Inflammatory macrophage treated with lipopolysaccharide for 4 hours (primary cell): ENCODE measurements at regions not wholly inside any gene's neighbourhood (a gene's known extent, or its start where the extent isn't known, plus 50 kb on each side); places are given as distances from the start of the nearest gene placed in this dataset.
"Not testable (repeated sequence)": the region's sequence is repeated elsewhere in the genome, so short reads cannot be mapped to it uniquely, and the experiment has no call there.

Experiments
- DNase-seq: peaks from one replicate; pipeline ENCODE4 v3.0.0-alpha.2; 2020

- peak; percentile 72 for DNase-seq
Observed at GRCh38 chr1:157249326-157249725, 111.1 kb upstream of the ETV3 start.

- DNase-seq: not testable (repeated sequence)
Observed at GRCh38 chr1:157247764-157248049, 109.5 kb upstream of the ETV3 start.

GRCh38 chr1:157247005-157247763, 109.0 kb upstream of the ETV3 start:
- DNase-seq: no peak

- DNase-seq: no peak
Observed at GRCh38 chr1:157245823-157246222, 107.6 kb upstream of the ETV3 start.

- no peak for DNase-seq
Observed at GRCh38 chr1:157241185-157241538, 103.0 kb upstream of the ETV3 start.

GRCh38 chr1:157240495-157241184, 102.4 kb upstream of the ETV3 start:
- DNase-seq: no peak

GRCh38 chr1:157239936-157240335, 101.7 kb upstream of the ETV3 start:
- DNase-seq: peak; percentile 27

GRCh38 chr1:157238585-157238984, 100.4 kb upstream of the ETV3 start:
- no peak for DNase-seq

GRCh38 chr1:157237981-157238380, 99.8 kb upstream of the ETV3 start:
- DNase-seq: no peak

GRCh38 chr1:157237522-157237921, 99.3 kb upstream of the ETV3 start:
- no peak for DNase-seq

- no peak for DNase-seq
Observed at GRCh38 chr1:157236072-157236471, 97.9 kb upstream of the ETV3 start.

GRCh38 chr1:157235307-157235706, 97.1 kb upstream of the ETV3 start:
- DNase-seq: no peak

GRCh38 chr1:157234705-157235273, 96.6 kb upstream of the ETV3 start:
- no peak for DNase-seq

- DNase-seq: no peak
Observed at GRCh38 chr1:157233131-157233530, 94.9 kb upstream of the ETV3 start.

GRCh38 chr1:157231846-157232525, 93.8 kb upstream of the ETV3 start:
- no peak for DNase-seq

GRCh38 chr1:157230500-157230899, 92.3 kb upstream of the ETV3 start:
- no peak for DNase-seq

GRCh38 chr1:157227700-157228099, 89.5 kb upstream of the ETV3 start:
- DNase-seq: no peak

- DNase-seq: no peak
Observed at GRCh38 chr1:157226739-157227138, 88.5 kb upstream of the ETV3 start.

- DNase-seq: no peak
Observed at GRCh38 chr1:157219600-157219999, 81.4 kb upstream of the ETV3 start.

- DNase-seq: no peak
Observed at GRCh38 chr1:157219182-157219581, 81.0 kb upstream of the ETV3 start.

- no peak for DNase-seq
Observed at GRCh38 chr1:157218671-157219070, 80.5 kb upstream of the ETV3 start.

GRCh38 chr1:157217486-157217885, 79.3 kb upstream of the ETV3 start:
- DNase-seq: no peak

- no peak for DNase-seq
Observed at GRCh38 chr1:157213836-157214235, 75.6 kb upstream of the ETV3 start.

GRCh38 chr1:157209514-157209913, 71.3 kb upstream of the ETV3 start:
- DNase-seq: no peak
